Transverse colon (tissue), 3 donors: ENCODE measurements at regions not wholly inside any gene's neighbourhood (a gene's known extent, or its start where the extent isn't known, plus 50 kb on each side); places are given as distances from the start of the nearest gene placed in this dataset.

Source experiments
- CTCF ChIP-seq, 5 experiments: fragments of 200-600 bp in 3 of 5; fragments of 450-650 bp in 2 of 5; sonication (generic) in 3 of 5; IDR thresholded peaks; 1 replicate in 2 of 5; 2 replicates in 3 of 5; pipeline ENCODE4 v1.5.1; 2016 to 2017; ENCODE audit warnings: antibody characterized with exemption in 5 of 5, inconsistent platforms in 3 of 5, mild to moderate bottlenecking in 2 of 5, moderate library complexity in 1 of 5
- EP300 ChIP-seq: sonication (generic); formaldehyde crosslinking; IDR thresholded peaks from one replicate; pipeline ENCODE4 v1.6.1; 2017; ENCODE audit warnings: antibody characterized with exemption, low read depth
- POLR2A ChIP-seq: fragments of 450-650 bp; IDR thresholded peaks from one replicate; pipeline ENCODE4 v1.6.1; 2016; ENCODE audit warnings: antibody characterized with exemption, mild to moderate bottlenecking, moderate library complexity

- TF ChIP-seq CTCF (IDR thresholded peaks at IDR 0.05) = no peak
- TF ChIP-seq POLR2A = no peak
- TF ChIP-seq EP300 = no peak
Measured at GRCh38 chr12:81998761-81999378, 239.7 kb upstream of the PPFIA2 start.
